H1 (cell line): ENCODE measurements at regions not wholly inside any gene's neighbourhood (a gene's known extent, or its start where the extent isn't known, plus 50 kb on each side); places are given as distances from the start of the nearest gene placed in this dataset.

ENCODE experiments used
- CTCF ChIA-PET: fragments of 300-600 bp; sonication (Branson Sonifier 250); formaldehyde crosslinking; loops from one replicate; lab custom pipeline; 2021; ENCODE audit not compliant: partially characterized antibody; lab: Charles Lee
- POLR2A ChIA-PET: fragments of 300-600 bp; sonication (Branson Sonifier 250); formaldehyde crosslinking; loops from one replicate; lab custom pipeline; 2021; ENCODE audit warnings: inconsistent platforms; ENCODE audit not compliant: partially characterized antibody; lab: Charles Lee
- DNase-seq, 2 experiments: peaks; one replicate each; pipeline versions ENCODE4 v3.0.0 to v3.0.0-alpha.2; 2010 to 2022; ENCODE audit warnings: low spot score in 2 of 2, low read depth in 1 of 2, mixed read lengths in 1 of 2
- FAIRE-seq: peaks from 2 replicates; lab custom pipeline; 2011; peaks lifted over from hg19 to GRCh38; lab: Jason Lieb, UNC
- H2AFZ ChIP-seq: 2 replicates; pipeline ENCODE4 v1.8.1; 2012; ENCODE audit warnings: low read length, inconsistent platforms
- H2AK5ac ChIP-seq: 2 replicates; pipeline ENCODE4 v1.6.1; 2013; ENCODE audit warnings: low read depth, low read length
- H2BK120ac ChIP-seq: replicated peaks from 2 replicates; pipeline ENCODE3; 2013; ENCODE audit warnings: low read depth, low read length, inconsistent platforms
- H2BK12ac ChIP-seq: 2 replicates; pipeline ENCODE4 v1.6.1; 2013; ENCODE audit warnings: low read depth, low read length
- H2BK15ac ChIP-seq: 2 replicates; pipeline ENCODE4 v1.6.1; 2013; ENCODE audit warnings: low read length
- H2BK20ac ChIP-seq: 2 replicates; pipeline ENCODE4 v1.6.1; 2013; ENCODE audit warnings: low read length
- H2BK5ac ChIP-seq: 2 replicates; pipeline ENCODE4 v1.6.1; 2013; ENCODE audit warnings: low read depth, low read length
- H3K14ac ChIP-seq: 2 replicates; pipeline ENCODE4 v1.6.1; 2013; ENCODE audit warnings: inconsistent platforms; ENCODE audit not compliant: insufficient read length
- H3K18ac ChIP-seq: 2 replicates; pipeline ENCODE4 v1.6.1; 2013; ENCODE audit warnings: low read length; ENCODE audit errors: extremely low read depth
- H3K23ac ChIP-seq: 2 replicates; pipeline ENCODE4 v1.6.1; 2013; ENCODE audit warnings: inconsistent platforms; ENCODE audit not compliant: insufficient read length
- H3K23me2 ChIP-seq: 2 replicates; pipeline ENCODE4 v1.6.1; 2013; ENCODE audit warnings: low read depth, low read length
- H3K27ac ChIP-seq: 2 replicates; pipeline ENCODE4 v1.6.1; 2011; ENCODE audit warnings: low read depth, low read length, inconsistent platforms
- H3K27me3 ChIP-seq, 4 experiments: replicated peaks in 1 of 4; 1 replicate in 1 of 4; 2 replicates in 3 of 4; pipeline versions ENCODE4 v1.6.1 to v1.8.1; 2011 to 2013; ENCODE audit warnings: low read length in 3 of 4, mild to moderate bottlenecking in 3 of 4, inconsistent platforms in 2 of 4, mixed read lengths in 2 of 4, moderate library complexity in 1 of 4; ENCODE audit not compliant: control insufficient read depth in 3 of 4, insufficient read depth in 3 of 4; ENCODE audit errors: extremely low read depth in 1 of 4
- H3K36me3 ChIP-seq, 4 experiments: 2 replicates each; pipeline versions ENCODE4 v1.6.1 to v1.8.1; 2011 to 2013; ENCODE audit warnings: mild to moderate bottlenecking in 4 of 4, low read length in 3 of 4, moderate library complexity in 2 of 4, control low read depth in 1 of 4, inconsistent platforms in 1 of 4; ENCODE audit not compliant: insufficient read depth in 4 of 4, control insufficient read depth in 2 of 4
- H3K4ac ChIP-seq: replicated peaks from 2 replicates; pipeline ENCODE3; 2013; ENCODE audit warnings: low read length, low read depth, mixed read lengths, inconsistent platforms; ENCODE audit not compliant: insufficient read length
- H3K4me1 ChIP-seq, 4 experiments: replicated peaks in 1 of 4; 1 replicate in 1 of 4; 2 replicates in 3 of 4; pipeline versions ENCODE4 v1.6.1 to v1.8.1; 2011 to 2013; ENCODE audit warnings: low read length in 3 of 4, inconsistent platforms in 2 of 4, mixed read lengths in 1 of 4; ENCODE audit not compliant: insufficient read depth in 4 of 4, control insufficient read depth in 3 of 4
- H3K4me2 ChIP-seq, 2 experiments: 2 replicates each; pipeline versions ENCODE4 v1.6.1 to v1.8.1; 2011 to 2013; ENCODE audit warnings: low read depth in 2 of 2, low read length in 2 of 2, control low read depth in 1 of 2, inconsistent platforms in 1 of 2, mild to moderate bottlenecking in 1 of 2; ENCODE audit not compliant: insufficient read depth in 1 of 2
- H3K4me3 ChIP-seq, 4 experiments: fragments of 200-600, 300-600 bp in 1 of 4; sonication (generic), shearing (Covaris generic), sonication (Bioruptor Twin) in 1 of 4; 2 replicates each; pipeline versions ENCODE4 v1.5.1 to v1.8.1; 2011 to 2016; ENCODE audit warnings: low read length in 4 of 4, low read depth in 3 of 4, control low read depth in 2 of 4, inconsistent platforms in 2 of 4, mild to moderate bottlenecking in 2 of 4, mixed read lengths in 1 of 4, moderate library complexity in 1 of 4; ENCODE audit not compliant: insufficient read depth in 2 of 4; ENCODE audit errors: extremely low read depth in 1 of 4
- H3K56ac ChIP-seq: replicated peaks from 2 replicates; pipeline ENCODE3; 2013; ENCODE audit warnings: low read depth, mild to moderate bottlenecking, mixed read lengths, low read length, inconsistent platforms; ENCODE audit not compliant: insufficient read length
- H3K79me1 ChIP-seq: 2 replicates; pipeline ENCODE4 v1.6.1; 2013; ENCODE audit warnings: low read depth, low read length, control low read depth
- H3K79me2 ChIP-seq, 2 experiments: 2 replicates each; pipeline versions ENCODE4 v1.6.1 to v1.8.1; 2012 to 2013; ENCODE audit warnings: low read length in 2 of 2, mild to moderate bottlenecking in 2 of 2, inconsistent platforms in 1 of 2; ENCODE audit not compliant: insufficient read depth in 2 of 2, control insufficient read depth in 1 of 2
- H3K9ac ChIP-seq, 4 experiments: replicated peaks in 1 of 4; 1 replicate in 1 of 4; 2 replicates in 3 of 4; pipeline versions ENCODE4 v1.6.1 to v1.8.1; 2011 to 2013; ENCODE audit warnings: low read depth in 3 of 4, low read length in 3 of 4, control low read depth in 2 of 4, mild to moderate bottlenecking in 2 of 4, moderate library complexity in 2 of 4, inconsistent platforms in 1 of 4; ENCODE audit errors: extremely low read depth in 1 of 4
- H3K9me3 ChIP-seq, 2 experiments: 2 replicates each; pipeline versions ENCODE4 v1.6.1 to v1.8.1; 2012 to 2013; ENCODE audit warnings: mild to moderate bottlenecking in 2 of 2, moderate library complexity in 2 of 2, control low read depth in 1 of 2, inconsistent platforms in 1 of 2, low read depth in 1 of 2, low read length in 1 of 2, mixed read lengths in 1 of 2; ENCODE audit not compliant: insufficient read depth in 2 of 2
- H4K20me1 ChIP-seq, 2 experiments: replicated peaks in 1 of 2; 2 replicates each; pipeline versions ENCODE3 to v1.8.1; 2011 to 2013; ENCODE audit warnings: inconsistent platforms in 2 of 2, low read length in 2 of 2, mild to moderate bottlenecking in 1 of 2; ENCODE audit not compliant: insufficient read depth in 2 of 2, control insufficient read depth in 1 of 2
- H4K5ac ChIP-seq: 2 replicates; pipeline ENCODE4 v1.6.1; 2013; ENCODE audit warnings: low read length, low read depth, mixed read lengths, inconsistent platforms; ENCODE audit not compliant: insufficient read length
- H4K8ac ChIP-seq: 2 replicates; pipeline ENCODE4 v1.8.0; 2013; ENCODE audit warnings: mild to moderate bottlenecking, moderate library complexity, low read length, inconsistent platforms; ENCODE audit not compliant: insufficient read depth; ENCODE audit errors: extremely low read depth
- H4K91ac ChIP-seq: replicated peaks from 2 replicates; pipeline ENCODE3; 2013; ENCODE audit warnings: low read length, mixed read lengths, inconsistent platforms; ENCODE audit not compliant: insufficient read length
- WGBS, 2 experiments: shearing (Covaris generic) in 1 of 2; methylation state at CpG; one replicate each; pipeline versions ENCODE4 v1.1.6 to v1.1.7; 2013 to 2015; ENCODE audit warnings: low lambda C conversion rate in 2 of 2, mixed read lengths in 2 of 2, inconsistent platforms in 1 of 2, low coverage in 1 of 2, missing lambda C conversion rate in 1 of 2; ENCODE audit not compliant: insufficient replicate concordance in 2 of 2, insufficient coverage in 1 of 2, insufficient read length in 1 of 2; ENCODE audit errors: extremely low coverage in 1 of 2, missing lambda C conversion rate in 1 of 2; 5-methylcytosine and 5-hydroxymethylcytosine counted together

GRCh38 chr6:8269872-8270454 lies 165.4 kb downstream of the SLC35B3 start:
- H2AFZ ChIP-seq: no peak overlapping the region
- CTCF ChIA-PET: no interaction called here

More at GRCh38 chr6:8269872-8270454, 165.4 kb downstream of the SLC35B3 start:
- H3K9ac ChIP-seq: no peak overlapping the region
- H3K4me2 ChIP-seq: no peak overlapping the region
- H4K5ac ChIP-seq: no peak overlapping the region
- H3K27me3 ChIP-seq: no peaks in the 10 kb centered on the region
- no peak overlapping the region for H2BK20ac ChIP-seq
- H3K27ac ChIP-seq: no peak overlapping the region
- no peaks in the 10 kb centered on the region for H3K9me3 ChIP-seq
- WGBS, 2 experiments: 83% methylated on average over 2 of the region's 2 CpGs; no CpG with 5 or more reads in 1 of the 2 experiments
- no peaks in the 10 kb centered on the region for H3K79me2 ChIP-seq
- no peak overlapping the region for H2BK120ac ChIP-seq
- no peak overlapping the region for H3K56ac ChIP-seq
- DNase-seq (no peak), FAIRE-seq (no peak)
- H4K20me1 ChIP-seq: no peaks in the 10 kb centered on the region
- no peak overlapping the region for H3K23ac ChIP-seq
- no peak overlapping the region for H2AK5ac ChIP-seq
- H3K18ac ChIP-seq: no peak overlapping the region
- H3K23me2 ChIP-seq: no peaks in the 10 kb centered on the region
- H2BK12ac ChIP-seq: no peak overlapping the region
- POLR2A ChIA-PET: no interaction called here
- H3K4ac ChIP-seq: no peak overlapping the region
- H4K8ac ChIP-seq: no peak overlapping the region
- H3K36me3 ChIP-seq: no peaks in the 10 kb centered on the region
- no peak overlapping the region for H2BK15ac ChIP-seq
- no peak overlapping the region for H3K4me3 ChIP-seq
- H3K14ac ChIP-seq: no peak overlapping the region
- H2BK5ac ChIP-seq: no peak overlapping the region
- H3K4me1 ChIP-seq: peaks cover 0 to 2% (median 0%) of the 10 kb centered on the region in 4 experiments; a peak in 2 of 7 replicates
- H4K91ac ChIP-seq: no peak overlapping the region
- no peaks in the 10 kb centered on the region for H3K79me1 ChIP-seq
